HEK293 (cell line): ENCODE measurements at regions not wholly inside any gene's neighbourhood (a gene's known extent, or its start where the extent isn't known, plus 50 kb on each side); places are given as distances from the start of the nearest gene placed in this dataset.

Source experiments
- FEZF1 ChIP-seq: fragments of 450-650 bp; formaldehyde crosslinking; IDR thresholded peaks from 2 replicates; pipeline ENCODE4 v1.5.1; 2016; ENCODE audit warnings: missing biosample characterization, missing genetic modification characterization
- KLF10 ChIP-seq: fragments of 450-650 bp; IDR thresholded peaks from 2 replicates; pipeline ENCODE4 v1.5.1; 2018; ENCODE audit warnings: missing biosample characterization, mild to moderate bottlenecking, missing genetic modification characterization
- YY1 ChIP-seq: fragments of 450-650 bp; formaldehyde crosslinking; IDR thresholded peaks from 2 replicates; pipeline ENCODE4 v1.5.1; 2018; ENCODE audit warnings: missing biosample characterization, missing genetic modification characterization
- ZNF138 ChIP-seq: fragments of 450-650 bp; formaldehyde crosslinking; IDR thresholded peaks from 2 replicates; pipeline ENCODE4 v1.5.1; 2016; ENCODE audit warnings: missing biosample characterization, missing genetic modification characterization, borderline replicate concordance
- ZNF223 ChIP-seq: fragments of 450-650 bp; formaldehyde crosslinking; IDR thresholded peaks from 2 replicates; pipeline ENCODE4 v1.5.1; 2016; ENCODE audit warnings: missing biosample characterization, missing genetic modification characterization
- ZNF248 ChIP-seq: fragments of 450-650 bp; formaldehyde crosslinking; IDR thresholded peaks from 2 replicates; pipeline ENCODE4 v1.5.1; 2017; ENCODE audit warnings: missing biosample characterization, missing genetic modification characterization
- ZNF366 ChIP-seq: fragments of 450-650 bp; formaldehyde crosslinking; conservative IDR thresholded peaks from 2 replicates; pipeline ENCODE4 v1.5.1; 2016; ENCODE audit warnings: missing biosample characterization, missing genetic modification characterization
- ZNF549 ChIP-seq: fragments of 450-650 bp; IDR thresholded peaks from 2 replicates; pipeline ENCODE4 v1.5.1; 2018; ENCODE audit warnings: missing biosample characterization, missing genetic modification characterization, mild to moderate bottlenecking, inconsistent platforms, moderate library complexity
- ZNF670 ChIP-seq: fragments of 450-650 bp; formaldehyde crosslinking; IDR thresholded peaks from 2 replicates; pipeline ENCODE4 v1.5.1; 2016; ENCODE audit warnings: missing biosample characterization, missing genetic modification characterization, low read depth
- ZNF777 ChIP-seq: fragments of 450-650 bp; formaldehyde crosslinking; IDR thresholded peaks from 2 replicates; pipeline ENCODE4 v1.5.1; 2017; ENCODE audit warnings: missing biosample characterization, missing genetic modification characterization, borderline replicate concordance
- TF ChIP-seq, protein P1 (sequence below): fragments of 450-650 bp; formaldehyde crosslinking; IDR thresholded peaks from 2 replicates; pipeline ENCODE4 v1.5.1; 2016; ENCODE audit warnings: missing biosample characterization, missing genetic modification characterization
- TF ChIP-seq, protein P2 (sequence below): fragments of 450-650 bp; formaldehyde crosslinking; conservative IDR thresholded peaks from 2 replicates; pipeline ENCODE4 v1.5.1; 2016; ENCODE audit warnings: low read depth, missing biosample characterization, missing genetic modification characterization

DNA sequence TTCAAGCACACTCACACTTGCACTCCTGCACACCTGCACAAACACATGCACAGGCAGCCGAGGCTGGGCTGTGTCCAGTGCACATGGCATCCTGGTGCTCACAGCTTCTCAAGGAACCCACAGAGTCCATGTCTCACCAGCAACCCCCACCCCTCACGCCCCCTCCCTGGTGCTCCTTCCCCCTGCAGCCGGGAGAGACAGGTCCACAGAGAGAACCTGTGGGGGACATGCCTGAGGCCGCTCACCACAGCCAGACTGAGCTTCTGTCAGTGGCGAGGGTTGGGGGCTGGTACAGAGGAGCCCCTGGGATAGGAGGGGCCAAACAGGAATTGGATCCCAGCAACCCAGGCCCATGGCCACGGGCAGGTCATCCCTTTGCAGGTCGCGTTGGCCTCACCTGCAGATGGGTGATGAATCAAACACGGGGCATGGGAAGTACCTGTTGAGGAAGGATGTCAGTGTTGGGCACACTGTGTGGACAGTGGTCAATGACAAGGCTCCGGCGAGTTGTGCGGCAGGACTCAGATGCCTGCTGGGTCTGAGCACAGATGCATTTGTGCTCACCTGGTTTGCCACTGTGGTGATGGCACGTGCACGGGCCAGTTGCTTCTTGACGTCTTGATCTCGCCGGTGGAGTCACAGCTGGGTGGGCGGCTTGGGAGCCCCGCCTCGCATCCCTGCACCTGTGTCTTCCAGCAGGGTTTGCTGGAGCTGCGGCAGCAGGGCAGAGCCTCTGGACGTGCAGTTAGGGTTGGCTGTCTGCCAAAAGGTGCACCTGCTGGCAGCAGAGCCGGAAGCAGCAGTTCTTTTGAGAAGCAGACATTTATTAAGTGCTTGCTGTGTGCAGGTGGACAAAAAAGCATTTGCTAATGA is 113.0 kb downstream of the ERMARD start:
- TF ChIP-seq, protein P1, sequence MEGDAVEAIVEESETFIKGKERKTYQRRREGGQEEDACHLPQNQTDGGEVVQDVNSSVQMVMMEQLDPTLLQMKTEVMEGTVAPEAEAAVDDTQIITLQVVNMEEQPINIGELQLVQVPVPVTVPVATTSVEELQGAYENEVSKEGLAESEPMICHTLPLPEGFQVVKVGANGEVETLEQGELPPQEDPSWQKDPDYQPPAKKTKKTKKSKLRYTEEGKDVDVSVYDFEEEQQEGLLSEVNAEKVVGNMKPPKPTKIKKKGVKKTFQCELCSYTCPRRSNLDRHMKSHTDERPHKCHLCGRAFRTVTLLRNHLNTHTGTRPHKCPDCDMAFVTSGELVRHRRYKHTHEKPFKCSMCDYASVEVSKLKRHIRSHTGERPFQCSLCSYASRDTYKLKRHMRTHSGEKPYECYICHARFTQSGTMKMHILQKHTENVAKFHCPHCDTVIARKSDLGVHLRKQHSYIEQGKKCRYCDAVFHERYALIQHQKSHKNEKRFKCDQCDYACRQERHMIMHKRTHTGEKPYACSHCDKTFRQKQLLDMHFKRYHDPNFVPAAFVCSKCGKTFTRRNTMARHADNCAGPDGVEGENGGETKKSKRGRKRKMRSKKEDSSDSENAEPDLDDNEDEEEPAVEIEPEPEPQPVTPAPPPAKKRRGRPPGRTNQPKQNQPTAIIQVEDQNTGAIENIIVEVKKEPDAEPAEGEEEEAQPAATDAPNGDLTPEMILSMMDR (tag by site-specific recombination) = no peak
- no peak for TF ChIP-seq ZNF138 (tag by site-specific recombination)
- no peak for TF ChIP-seq ZNF248
- no peak for TF ChIP-seq KLF10 (tag by site-specific recombination)
- TF ChIP-seq ZNF366 = no peak
- no peak for TF ChIP-seq YY1 (tag by site-specific recombination)
- TF ChIP-seq ZNF670 (tag by site-specific recombination) = no peak
- TF ChIP-seq ZNF549 = no peak
- no peak for TF ChIP-seq FEZF1 (tag by site-specific recombination)
- TF ChIP-seq, protein P2, sequence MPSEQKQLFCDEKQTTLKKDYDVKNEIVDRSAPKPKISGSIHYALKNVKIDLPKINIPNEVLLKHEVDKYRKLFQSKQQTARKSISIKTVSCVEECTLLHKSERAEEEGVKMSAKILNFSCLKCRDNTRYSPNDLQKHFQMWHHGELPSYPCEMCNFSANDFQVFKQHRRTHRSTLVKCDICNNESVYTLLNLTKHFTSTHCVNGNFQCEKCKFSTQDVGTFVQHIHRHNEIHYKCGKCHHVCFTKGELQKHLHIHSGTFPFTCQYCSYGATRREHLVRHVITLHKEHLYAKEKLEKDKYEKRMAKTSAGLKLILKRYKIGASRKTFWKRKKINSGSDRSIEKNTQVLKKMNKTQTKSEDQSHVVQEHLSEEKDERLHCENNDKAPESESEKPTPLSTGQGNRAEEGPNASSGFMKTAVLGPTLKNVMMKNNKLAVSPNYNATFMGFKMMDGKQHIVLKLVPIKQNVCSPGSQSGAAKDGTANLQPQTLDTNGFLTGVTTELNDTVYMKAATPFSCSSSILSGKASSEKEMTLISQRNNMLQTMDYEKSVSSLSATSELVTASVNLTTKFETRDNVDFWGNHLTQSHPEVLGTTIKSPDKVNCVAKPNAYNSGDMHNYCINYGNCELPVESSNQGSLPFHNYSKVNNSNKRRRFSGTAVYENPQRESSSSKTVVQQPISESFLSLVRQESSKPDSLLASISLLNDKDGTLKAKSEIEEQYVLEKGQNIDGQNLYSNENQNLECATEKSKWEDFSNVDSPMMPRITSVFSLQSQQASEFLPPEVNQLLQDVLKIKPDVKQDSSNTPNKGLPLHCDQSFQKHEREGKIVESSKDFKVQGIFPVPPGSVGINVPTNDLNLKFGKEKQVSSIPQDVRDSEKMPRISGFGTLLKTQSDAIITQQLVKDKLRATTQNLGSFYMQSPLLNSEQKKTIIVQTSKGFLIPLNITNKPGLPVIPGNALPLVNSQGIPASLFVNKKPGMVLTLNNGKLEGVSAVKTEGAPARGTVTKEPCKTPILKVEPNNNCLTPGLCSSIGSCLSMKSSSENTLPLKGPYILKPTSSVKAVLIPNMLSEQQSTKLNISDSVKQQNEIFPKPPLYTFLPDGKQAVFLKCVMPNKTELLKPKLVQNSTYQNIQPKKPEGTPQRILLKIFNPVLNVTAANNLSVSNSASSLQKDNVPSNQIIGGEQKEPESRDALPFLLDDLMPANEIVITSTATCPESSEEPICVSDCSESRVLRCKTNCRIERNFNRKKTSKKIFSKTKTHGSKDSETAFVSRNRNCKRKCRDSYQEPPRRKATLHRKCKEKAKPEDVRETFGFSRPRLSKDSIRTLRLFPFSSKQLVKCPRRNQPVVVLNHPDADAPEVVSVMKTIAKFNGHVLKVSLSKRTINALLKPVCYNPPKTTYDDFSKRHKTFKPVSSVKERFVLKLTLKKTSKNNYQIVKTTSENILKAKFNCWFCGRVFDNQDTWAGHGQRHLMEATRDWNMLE (tag by site-specific recombination) = no peak
- TF ChIP-seq ZNF777 = no peak
- no peak for TF ChIP-seq ZNF223 (tag by site-specific recombination)
